ENCODE measurements at regions not wholly inside any gene's neighbourhood (a gene's known extent, or its start where the extent isn't known, plus 50 kb on each side); places are given as distances from the start of the nearest gene placed in this dataset.
"Not testable (repeated sequence)": the region's sequence is repeated elsewhere in the genome, so short reads cannot be mapped to it uniquely, and the experiment has no call there.

GRCh38 chr16:21513812-21514473 lies 85.4 kb upstream of the METTL9 start:
- in situ Hi-C loops (cut with MboI); POLR2A ChIA-PET; intact Hi-C loops (cut with micrococcal nuclease); H3K9me3 ChIP-seq (replicated peaks; ENCODE audit: control insufficient read depth, insufficient read depth, low read depth, low read length); H2AFZ ChIP-seq (ENCODE audit: low read depth, low read length); H3K4me2 ChIP-seq (ENCODE audit: insufficient read depth, low read length); FAIRE-seq; BruUV-seq (replicated peaks); H3K4me3 ChIP-seq; H3K27me3 ChIP-seq (ENCODE audit: control insufficient read depth in 2 of 2, insufficient read depth in 2 of 2, low read length in 2 of 2); H3K27ac ChIP-seq (ENCODE audit: extremely low read depth, low read depth, low read length); DNase-seq (ENCODE audit: extremely low read depth in 1 of 4, low spot score in 3 of 4); CTCF ChIA-PET (ENCODE audit: low intra/inter-chr PET ratio); H3K9me1 ChIP-seq (ENCODE audit: control insufficient read depth, insufficient read depth, low read length); TF ChIP-seq PBX2 (CRISPR knock-in tag; IDR thresholded peaks at IDR 0.05; ENCODE audit: low read depth): not testable (repeated sequence)
- peaks cover 66% of the 10 kb centered on the region; the same call in 2 of the 3 replicates for H3K36me3 ChIP-seq (ENCODE audit: control insufficient read depth, insufficient read depth, low read length)
- 80% methylated on average over 13 of the region's 18 CpGs for WGBS (ENCODE audit: insufficient coverage, low coverage, missing lambda C conversion rate)
- peaks cover 47% of the 10 kb centered on the region for H4K20me1 ChIP-seq (replicated peaks; ENCODE audit: control insufficient read depth, insufficient read depth, low read length)
- H3K4me1 ChIP-seq (replicated peaks in 1 of 2; ENCODE audit: control insufficient read depth in 2 of 2, insufficient read depth in 2 of 2, low read length in 2 of 2), result peaks cover 15 to 40% of the 10 kb centered on the region in 2 experiments
- H3K9ac ChIP-seq (ENCODE audit: insufficient read depth in 1 of 2, low read depth in 2 of 2, low read length in 2 of 2), result peak overlapping the region in 1 of 2 experiments; percentile 87; a peak in 2 of 4 replicates
- H3K79me2 ChIP-seq (ENCODE audit: control insufficient read depth, insufficient read depth, low read length), result peaks cover 92% of the 10 kb centered on the region
- peak; percentile 2; the same call in 1 of the 3 replicates for ATAC-seq
- peak; percentile 49; the same call in 1 of the 2 replicates for TF ChIP-seq RBFOX2 (IDR thresholded peaks at IDR 0.05; ENCODE audit: low read depth, low read length)
- TF ChIP-seq CBFA2T2 (conservative IDR thresholded peaks at IDR 0.05), result 0 out of 2 replicates have a peak, but pooled peaks have one; percentile 15
- peak; percentile 50; the same call in 1 of the 2 replicates for TF ChIP-seq POLR2G (IDR thresholded peaks at IDR 0.05; ENCODE audit: low read depth, low read length)
- TF ChIP-seq PBX2 (tag; conservative IDR thresholded peaks at IDR 0.05; ENCODE audit: low read depth), result peak; percentile 63

GRCh38 chr16:21514474-21514840 lies 84.9 kb upstream of the METTL9 start:
- in situ Hi-C loops (cut with MboI); H3K4me3 ChIP-seq; BruUV-seq (replicated peaks); H3K27me3 ChIP-seq (ENCODE audit: control insufficient read depth in 2 of 2, insufficient read depth in 2 of 2, low read length in 2 of 2); ATAC-seq; DNase-seq (ENCODE audit: extremely low read depth in 1 of 4, low spot score in 3 of 4); POLR2A ChIA-PET; H2AFZ ChIP-seq (ENCODE audit: low read depth, low read length); intact Hi-C loops (cut with micrococcal nuclease); FAIRE-seq; H3K9ac ChIP-seq (ENCODE audit: insufficient read depth in 1 of 2, low read depth in 2 of 2, low read length in 2 of 2); H3K9me3 ChIP-seq (replicated peaks; ENCODE audit: control insufficient read depth, insufficient read depth, low read depth, low read length); CTCF ChIA-PET (ENCODE audit: low intra/inter-chr PET ratio); H3K9me1 ChIP-seq (ENCODE audit: control insufficient read depth, insufficient read depth, low read length); H3K4me2 ChIP-seq (ENCODE audit: insufficient read depth, low read length); H3K27ac ChIP-seq (ENCODE audit: extremely low read depth, low read depth, low read length): not testable (repeated sequence)
- peaks cover 61% of the 10 kb centered on the region; the same call in 2 of the 3 replicates for H3K36me3 ChIP-seq (ENCODE audit: control insufficient read depth, insufficient read depth, low read length)
- peaks cover 15 to 40% of the 10 kb centered on the region in 2 experiments for H3K4me1 ChIP-seq (replicated peaks in 1 of 2; ENCODE audit: control insufficient read depth in 2 of 2, insufficient read depth in 2 of 2, low read length in 2 of 2)
- H3K79me2 ChIP-seq (ENCODE audit: control insufficient read depth, insufficient read depth, low read length), result peaks cover 92% of the 10 kb centered on the region
- H4K20me1 ChIP-seq (replicated peaks; ENCODE audit: control insufficient read depth, insufficient read depth, low read length), result peaks cover 41% of the 10 kb centered on the region
- 89% methylated on average over 11 of the region's 14 CpGs for WGBS (ENCODE audit: insufficient coverage, low coverage, missing lambda C conversion rate)

- H3K27me3 ChIP-seq (ENCODE audit: control insufficient read depth in 2 of 2, insufficient read depth in 2 of 2, low read length in 2 of 2); intact Hi-C loops (cut with micrococcal nuclease); ATAC-seq; CTCF ChIA-PET (ENCODE audit: low intra/inter-chr PET ratio); H3K9me3 ChIP-seq (replicated peaks; ENCODE audit: control insufficient read depth, insufficient read depth, low read depth, low read length); H2AFZ ChIP-seq (ENCODE audit: low read depth, low read length); H3K4me2 ChIP-seq (ENCODE audit: insufficient read depth, low read length); H3K9me1 ChIP-seq (ENCODE audit: control insufficient read depth, insufficient read depth, low read length); H3K4me3 ChIP-seq; in situ Hi-C loops (cut with MboI); DNase-seq (ENCODE audit: extremely low read depth in 1 of 4, low spot score in 3 of 4); H3K9ac ChIP-seq (ENCODE audit: insufficient read depth in 1 of 2, low read depth in 2 of 2, low read length in 2 of 2); FAIRE-seq; BruUV-seq (replicated peaks); H3K27ac ChIP-seq (ENCODE audit: extremely low read depth, low read depth, low read length): not testable (repeated sequence)
- peaks cover 77% of the 10 kb centered on the region for H3K79me2 ChIP-seq (ENCODE audit: control insufficient read depth, insufficient read depth, low read length)
- POLR2A ChIA-PET, result interaction anchor here (0.7 kb wide), 1 partner anchor 39 kb away, joined by 3 read pairs; no protein-coding TSS in a partner anchor
- peaks cover 41% of the 10 kb centered on the region; the same call in 2 of the 3 replicates for H3K36me3 ChIP-seq (ENCODE audit: control insufficient read depth, insufficient read depth, low read length)
- peaks cover 16 to 44% of the 10 kb centered on the region in 2 experiments for H3K4me1 ChIP-seq (replicated peaks in 1 of 2; ENCODE audit: control insufficient read depth in 2 of 2, insufficient read depth in 2 of 2, low read length in 2 of 2)
- 42% methylated on average over 6 of the region's 9 CpGs for WGBS (ENCODE audit: insufficient coverage, low coverage, missing lambda C conversion rate)
- peaks cover 28% of the 10 kb centered on the region for H4K20me1 ChIP-seq (replicated peaks; ENCODE audit: control insufficient read depth, insufficient read depth, low read length)
Observed at GRCh38 chr16:21516705-21517040, 82.7 kb upstream of the METTL9 start.
